Transverse colon (tissue), 4 donors: ENCODE measurements at regions not wholly inside any gene's neighbourhood (a gene's known extent, or its start where the extent isn't known, plus 50 kb on each side); places are given as distances from the start of the nearest gene placed in this dataset.

Experiments
- DNase-seq: peaks from one replicate; pipeline ENCODE4 v3.0.0-alpha.2; 2019
- H3K27ac ChIP-seq, 4 donors: fragments of 200-600 bp; sonication (generic); 2 replicates each; pipeline ENCODE4 v1.5.1; 2016 to 2018; ENCODE audit warnings: inconsistent platforms in 4 of 4
- H3K27me3 ChIP-seq: fragments of 200-600 bp; sonication (generic); 2 replicates; pipeline ENCODE4 v1.5.1; 2017; ENCODE audit warnings: inconsistent platforms
- H3K36me3 ChIP-seq, 4 donors: fragments of 200-600 bp; sonication (generic); 2 replicates each; pipeline ENCODE4 v1.5.1; 2017 to 2019; ENCODE audit warnings: inconsistent platforms in 4 of 4
- H3K4me1 ChIP-seq, 4 donors: fragments of 200-600 bp; sonication (generic); 2 replicates each; pipeline ENCODE4 v1.5.1; 2017 to 2020; ENCODE audit warnings: inconsistent platforms in 4 of 4
- H3K4me3 ChIP-seq, 4 donors: fragments of 200-600 bp; sonication (generic); 1 replicate in 1 of 4; 2 replicates in 3 of 4; pipeline versions ENCODE4 v1.5.1 to v1.6.1; 2017 to 2019; ENCODE audit warnings: inconsistent platforms in 4 of 4
- H3K9me3 ChIP-seq, 2 donors: fragments of 200-600 bp; sonication (generic); 2 replicates each; pipeline ENCODE4 v1.5.1; 2017 to 2019; ENCODE audit warnings: inconsistent platforms in 2 of 2
- EP300 ChIP-seq: sonication (generic); formaldehyde crosslinking; IDR thresholded peaks from one replicate; pipeline ENCODE4 v1.6.1; 2017; ENCODE audit warnings: antibody characterized with exemption, low read depth
- POLR2A ChIP-seq: fragments of 450-650 bp; IDR thresholded peaks from one replicate; pipeline ENCODE4 v1.6.1; 2016; ENCODE audit warnings: antibody characterized with exemption, mild to moderate bottlenecking, moderate library complexity
- POLR2AphosphoS5 ChIP-seq, 3 donors: sonication (generic); formaldehyde crosslinking; IDR thresholded peaks; one replicate each; pipeline ENCODE4 v1.6.1; 2016; ENCODE audit warnings: antibody characterized with exemption in 3 of 3
- WGBS, 2 donors: methylation state at CpG; one replicate each; pipeline ENCODE4 v1.1.5; 2018; ENCODE audit warnings: low coverage in 1 of 2; 5-methylcytosine and 5-hydroxymethylcytosine counted together
- in situ Hi-C, 4 donors: fragments of 200-750 bp; cut with MboI; loops; one replicate each; pipeline versions ENCODE4 v1.15.0 to v1.15.1; 2017; ENCODE audit warnings: low sequenced_read_pairs in 3 of 4, low pct_ligation_motif_present in 1 of 4, low pct_unique_long_range_greater_than_20kb in 1 of 4
- intact Hi-C: fragments of 100-400 bp; cut with DNase I; formaldehyde crosslinking; loops from one replicate; pipeline ENCODE4 v1.15.1; 2023; ENCODE audit warnings: low total_unique reads
- TF ChIP-seq, protein P1 (sequence below), 5 experiments: fragments of 200-600 bp in 3 of 5; fragments of 450-650 bp in 2 of 5; sonication (generic) in 3 of 5; IDR thresholded peaks; 1 replicate in 2 of 5; 2 replicates in 3 of 5; pipeline ENCODE4 v1.5.1; 2016 to 2017; ENCODE audit warnings: antibody characterized with exemption in 5 of 5, inconsistent platforms in 3 of 5, mild to moderate bottlenecking in 2 of 5, moderate library complexity in 1 of 5

DNA sequence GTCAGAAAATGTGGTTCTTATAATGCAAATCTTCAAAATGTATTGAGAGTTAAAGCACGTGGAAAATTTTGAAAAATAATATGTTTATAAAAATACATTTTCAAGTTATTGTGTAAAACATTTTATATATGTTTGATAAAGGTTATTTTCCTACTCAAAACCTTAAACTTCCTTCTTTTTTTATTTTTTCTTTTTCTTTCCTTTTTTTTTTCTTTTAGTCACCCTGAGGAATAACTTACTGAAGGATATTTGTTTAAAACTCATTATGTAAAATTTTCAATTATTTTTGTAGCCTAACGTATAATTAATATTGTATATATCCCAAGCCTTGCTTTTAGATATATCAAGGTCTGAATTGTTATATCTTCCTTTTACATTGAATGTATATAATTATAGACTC is 346.8 kb upstream of the GYPC start:
- WGBS, 2 donors = 82 to 83% methylated on average over 2 of the region's 2 CpGs
- TF ChIP-seq, protein P1, sequence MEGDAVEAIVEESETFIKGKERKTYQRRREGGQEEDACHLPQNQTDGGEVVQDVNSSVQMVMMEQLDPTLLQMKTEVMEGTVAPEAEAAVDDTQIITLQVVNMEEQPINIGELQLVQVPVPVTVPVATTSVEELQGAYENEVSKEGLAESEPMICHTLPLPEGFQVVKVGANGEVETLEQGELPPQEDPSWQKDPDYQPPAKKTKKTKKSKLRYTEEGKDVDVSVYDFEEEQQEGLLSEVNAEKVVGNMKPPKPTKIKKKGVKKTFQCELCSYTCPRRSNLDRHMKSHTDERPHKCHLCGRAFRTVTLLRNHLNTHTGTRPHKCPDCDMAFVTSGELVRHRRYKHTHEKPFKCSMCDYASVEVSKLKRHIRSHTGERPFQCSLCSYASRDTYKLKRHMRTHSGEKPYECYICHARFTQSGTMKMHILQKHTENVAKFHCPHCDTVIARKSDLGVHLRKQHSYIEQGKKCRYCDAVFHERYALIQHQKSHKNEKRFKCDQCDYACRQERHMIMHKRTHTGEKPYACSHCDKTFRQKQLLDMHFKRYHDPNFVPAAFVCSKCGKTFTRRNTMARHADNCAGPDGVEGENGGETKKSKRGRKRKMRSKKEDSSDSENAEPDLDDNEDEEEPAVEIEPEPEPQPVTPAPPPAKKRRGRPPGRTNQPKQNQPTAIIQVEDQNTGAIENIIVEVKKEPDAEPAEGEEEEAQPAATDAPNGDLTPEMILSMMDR (IDR thresholded peaks at IDR 0.05) = no peak
- TF ChIP-seq POLR2AphosphoS5 (IDR thresholded peaks at IDR 0.05) (no peak), EP300 (no peak), POLR2A (no peak)
- H3K36me3 ChIP-seq = no peaks in the 10 kb centered on the region
- no peaks in the 10 kb centered on the region for H3K4me1 ChIP-seq
- H3K4me3 ChIP-seq = no peak overlapping the region
- no peak for DNase-seq
- no peaks in the 10 kb centered on the region for H3K9me3 ChIP-seq
- in situ Hi-C loops (no loop called here), intact Hi-C loops (no loop called here)
- no peak overlapping the region for H3K27ac ChIP-seq
- H3K27me3 ChIP-seq = no peaks in the 10 kb centered on the region

DNA sequence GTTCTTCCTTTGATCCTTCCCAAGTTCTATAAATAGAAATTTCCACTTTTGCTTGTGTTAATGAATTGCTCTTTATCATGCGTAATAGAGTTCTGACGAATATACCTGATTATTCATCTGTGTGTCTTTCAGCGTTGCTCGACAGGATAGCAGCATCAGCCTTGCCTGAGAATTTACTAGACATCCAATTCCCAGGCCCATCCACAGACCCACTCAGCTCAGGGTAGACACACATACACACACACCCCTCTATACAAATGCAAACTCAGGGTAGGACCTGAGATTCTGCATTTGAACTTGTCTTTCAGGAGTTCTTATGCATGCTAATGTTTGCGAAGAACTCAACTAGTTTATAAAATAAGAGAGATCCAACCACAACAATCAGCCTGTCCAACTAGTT is 343.4 kb upstream of the GYPC start:
- in situ Hi-C loops = no loop called here
- DNase-seq = no peak
- Histone ChIP-seq H3K4me3 (no peak overlapping the region), H3K27me3 (no peaks in the 10 kb centered on the region), H3K9me3 (no peaks in the 10 kb centered on the region), H3K4me1 (no peaks in the 10 kb centered on the region), H3K36me3 (no peaks in the 10 kb centered on the region), H3K27ac (no peak overlapping the region)
- TF ChIP-seq POLR2AphosphoS5 (IDR thresholded peaks at IDR 0.05) = no peak
- TF ChIP-seq, protein P1 (IDR thresholded peaks at IDR 0.05) = no peak
- no peak for TF ChIP-seq EP300
- no peak for TF ChIP-seq POLR2A
- 93 to 100% methylated on average over 3 to 5 of the region's 5 CpGs for WGBS, 2 donors
- intact Hi-C loops = loop anchor here (2.0 kb wide), 1 partner anchor 54 kb away; no protein-coding TSS in a partner anchor

DNA sequence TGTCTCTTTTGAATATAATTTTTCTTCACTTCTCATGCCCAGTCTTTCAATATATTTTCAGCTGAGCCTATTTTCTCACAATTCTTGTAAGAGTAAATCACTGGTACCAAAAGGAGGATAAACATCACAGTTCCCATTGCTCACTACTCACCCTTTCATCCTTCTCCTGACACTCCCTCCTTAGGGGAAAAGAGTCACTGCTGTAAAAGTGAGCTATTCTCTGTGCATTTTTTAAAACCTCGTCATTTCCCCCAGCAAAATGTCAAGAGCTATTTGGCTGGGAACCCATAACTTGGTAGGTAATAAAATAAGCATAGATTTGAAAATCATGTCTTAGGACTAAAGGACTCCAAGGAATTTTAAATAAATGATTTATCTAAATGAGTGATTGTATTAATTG is 340.1 kb upstream of the GYPC start:
- Histone ChIP-seq H3K27me3 (no peaks in the 10 kb centered on the region), H3K4me3 (no peak overlapping the region), H3K9me3 (no peaks in the 10 kb centered on the region), H3K27ac (no peak overlapping the region), H3K4me1 (no peaks in the 10 kb centered on the region), H3K36me3 (no peaks in the 10 kb centered on the region)
- in situ Hi-C loops (no loop called here), intact Hi-C loops (no loop called here)
- TF ChIP-seq EP300 (no peak), POLR2A (no peak), POLR2AphosphoS5 (IDR thresholded peaks at IDR 0.05) (no peak)
- TF ChIP-seq, protein P1 (IDR thresholded peaks at IDR 0.05) = no peak
- DNase-seq = no peak
- 50 to 66% methylated on average over 1 of the region's 1 CpG for WGBS, 2 donors

DNA sequence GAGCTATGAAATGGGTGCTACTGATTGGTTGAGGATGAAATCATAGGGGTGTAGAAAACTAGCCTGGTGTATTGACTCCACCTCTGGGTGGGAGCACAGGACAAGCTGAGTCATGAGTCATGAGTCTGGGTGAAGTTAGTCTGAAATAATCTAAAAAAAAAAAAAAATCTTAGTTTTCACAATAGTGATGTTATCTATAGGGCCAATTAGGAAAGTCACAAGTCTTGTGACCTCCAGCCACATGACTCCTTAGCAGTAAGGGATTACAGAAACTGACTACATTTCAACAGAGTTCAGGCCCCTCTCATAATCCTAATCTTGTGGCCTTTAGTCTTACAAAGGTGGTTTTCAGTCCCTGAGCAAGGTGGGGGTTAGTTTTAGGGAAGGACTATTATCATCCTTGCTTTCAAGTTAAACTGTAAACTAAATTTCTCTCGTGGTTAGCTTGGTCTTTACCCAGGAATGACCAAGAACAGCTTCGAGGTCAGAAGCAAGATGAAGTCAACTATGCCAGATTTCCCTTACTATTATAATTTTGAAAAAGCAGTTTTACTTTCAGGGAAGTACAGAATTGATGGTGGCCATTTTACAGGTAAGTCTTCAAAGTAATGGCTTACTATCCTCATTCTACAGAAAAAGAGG is 338.0 kb upstream of the GYPC start:
- 25 to 55% methylated on average over 2 of the region's 2 CpGs for WGBS, 2 donors
- no peaks in the 10 kb centered on the region for H3K36me3 ChIP-seq
- H3K27me3 ChIP-seq = no peaks in the 10 kb centered on the region
- TF ChIP-seq POLR2A = no peak
- TF ChIP-seq EP300 = no peak
- TF ChIP-seq, protein P1 (IDR thresholded peaks at IDR 0.05) = no peak
- no peak for TF ChIP-seq POLR2AphosphoS5 (IDR thresholded peaks at IDR 0.05)
- H3K27ac ChIP-seq = no peak overlapping the region
- intact Hi-C loops = no loop called here
- DNase-seq = no peak
- in situ Hi-C loops = no loop called here
- H3K4me1 ChIP-seq = no peaks in the 10 kb centered on the region
- no peak overlapping the region for H3K4me3 ChIP-seq
- no peaks in the 10 kb centered on the region for H3K9me3 ChIP-seq
